Psoas muscle (tissue), 7 donors: ENCODE measurements at regions not wholly inside any gene's neighbourhood (a gene's known extent, or its start where the extent isn't known, plus 50 kb on each side); places are given as distances from the start of the nearest gene placed in this dataset.

Source experiments
- ATAC-seq, 4 donors: fragments of 200-7000 bp; cut with Tn5 transposase; one replicate each; pipeline ENCODE4 v1.9.1; 2020; ENCODE audit warnings: moderate library complexity in 3 of 4, mild to moderate bottlenecking in 2 of 4
- DNase-seq, 2 donors: peaks; one replicate each; pipeline ENCODE4 v3.0.0-alpha.2; 2020
- H3K27ac ChIP-seq: fragments of 200-600 bp; one replicate; pipeline ENCODE4 v1.8.0; 2022
- H3K27me3 ChIP-seq, 3 donors: fragments of 200-600 bp in 1 of 3; one replicate each; pipeline versions ENCODE4 v1.6.1 to v1.8.0; 2013 to 2022; ENCODE audit warnings: low read length in 2 of 3, mild to moderate bottlenecking in 2 of 3, moderate library complexity in 1 of 3; ENCODE audit not compliant: insufficient read depth in 3 of 3
- H3K36me3 ChIP-seq, 2 donors: fragments of 200-600 bp in 1 of 2; one replicate each; pipeline versions ENCODE4 v1.6.1 to v1.8.0; 2013 to 2022; ENCODE audit warnings: low read depth in 1 of 2, mild to moderate bottlenecking in 1 of 2, moderate library complexity in 1 of 2; ENCODE audit not compliant: insufficient read depth in 1 of 2
- H3K4me1 ChIP-seq: fragments of 200-600 bp; one replicate; pipeline ENCODE4 v1.8.0; 2022
- H3K4me3 ChIP-seq: fragments of 200-600 bp; one replicate; pipeline ENCODE4 v1.8.0; 2022; ENCODE audit warnings: mild to moderate bottlenecking
- H3K9me3 ChIP-seq: fragments of 200-600 bp; one replicate; pipeline ENCODE4 v1.8.0; 2022
- WGBS, 3 donors: extraction: QIAGEN DNeasy Blood & Tissue Kit; methylation state at CpG; one replicate each; pipeline versions ENCODE4 v1.1.6 to v1.1.7; 2013; 5-methylcytosine and 5-hydroxymethylcytosine counted together
- intact Hi-C, 2 donors: fragments of 100-400 bp; cut with DNase I; formaldehyde crosslinking; loops; one replicate each; pipeline versions ENCODE4 v1.11.0 to v1.14.2; 2022
- TF ChIP-seq, protein P1 (sequence below): fragments of 200-600 bp; IDR thresholded peaks from one replicate; pipeline ENCODE4 v1.8.0; 2022; ENCODE audit warnings: antibody characterized with exemption
- donor health status: healthy with polysubstance abuse.
- donor health status: DM: no; HTN: no; CAD: no; lungs with moderate emphysema.
- donor health status: Bipolar disorder and iron deficiency.
- donor health status: healthy.
- donor health status: DM: yes; HTN: yes; CAD: no.
- donor health status: DM: no; HTN: no; CAD: no.
- donor health status: DM: yes; HTN: yes; CAD: no.

DNA sequence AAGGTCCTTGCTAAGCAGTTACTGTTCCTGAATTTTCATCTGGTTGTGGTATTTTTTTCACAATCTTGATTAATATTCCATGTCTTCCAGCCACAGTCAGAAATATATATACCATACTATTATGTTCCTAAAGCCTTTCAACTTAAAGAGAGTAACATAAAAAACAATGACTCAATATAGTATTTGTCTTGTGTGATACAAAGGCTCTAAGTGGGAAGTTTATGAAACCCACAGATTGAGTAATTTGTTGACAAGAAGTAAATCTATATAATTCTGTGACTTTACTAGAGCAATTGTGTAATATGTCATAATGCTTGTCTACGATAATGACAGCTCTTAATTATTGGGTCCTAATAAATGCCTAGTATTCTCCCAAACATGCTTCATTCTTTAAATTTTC lies 509.4 kb downstream of the ISL1 start:
- WGBS, 3 donors, result 86 to 89% (median 86%) methylated on average over 1 of the region's 1 CpG

GRCh38 chr5:51895834-51896233 lies 512.6 kb downstream of the ISL1 start:
- Histone ChIP-seq H3K9me3 (no peaks in the 10 kb centered on the region), H3K27ac (no peak overlapping the region), H3K27me3 (peaks cover 0 to 2% (median 0%) of the 10 kb centered on the region in 3 donors), H3K4me3 (no peak overlapping the region), H3K36me3 (no peaks in the 10 kb centered on the region), H3K4me1 (no peaks in the 10 kb centered on the region)
- intact Hi-C loops, result no loop called here
- DNase-seq (no peak), ATAC-seq (no peak)
- TF ChIP-seq, protein P1, sequence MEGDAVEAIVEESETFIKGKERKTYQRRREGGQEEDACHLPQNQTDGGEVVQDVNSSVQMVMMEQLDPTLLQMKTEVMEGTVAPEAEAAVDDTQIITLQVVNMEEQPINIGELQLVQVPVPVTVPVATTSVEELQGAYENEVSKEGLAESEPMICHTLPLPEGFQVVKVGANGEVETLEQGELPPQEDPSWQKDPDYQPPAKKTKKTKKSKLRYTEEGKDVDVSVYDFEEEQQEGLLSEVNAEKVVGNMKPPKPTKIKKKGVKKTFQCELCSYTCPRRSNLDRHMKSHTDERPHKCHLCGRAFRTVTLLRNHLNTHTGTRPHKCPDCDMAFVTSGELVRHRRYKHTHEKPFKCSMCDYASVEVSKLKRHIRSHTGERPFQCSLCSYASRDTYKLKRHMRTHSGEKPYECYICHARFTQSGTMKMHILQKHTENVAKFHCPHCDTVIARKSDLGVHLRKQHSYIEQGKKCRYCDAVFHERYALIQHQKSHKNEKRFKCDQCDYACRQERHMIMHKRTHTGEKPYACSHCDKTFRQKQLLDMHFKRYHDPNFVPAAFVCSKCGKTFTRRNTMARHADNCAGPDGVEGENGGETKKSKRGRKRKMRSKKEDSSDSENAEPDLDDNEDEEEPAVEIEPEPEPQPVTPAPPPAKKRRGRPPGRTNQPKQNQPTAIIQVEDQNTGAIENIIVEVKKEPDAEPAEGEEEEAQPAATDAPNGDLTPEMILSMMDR, result no peak

More for the DNA sequence above, 509.4 kb downstream of the ISL1 start:
- no peaks in the 10 kb centered on the region for H3K9me3 ChIP-seq
- no peak for DNase-seq
- TF ChIP-seq, protein P1, result no peak
- no peak overlapping the region for H3K4me3 ChIP-seq
- H3K4me1 ChIP-seq, result no peaks in the 10 kb centered on the region
- no peak overlapping the region for H3K27ac ChIP-seq
- no peak for ATAC-seq
- H3K27me3 ChIP-seq, result no peaks in the 10 kb centered on the region
- no peaks in the 10 kb centered on the region for H3K36me3 ChIP-seq
- intact Hi-C loops, result no loop called here

GRCh38 chr5:51902512-51902911 lies 519.3 kb downstream of the ISL1 start:
- peaks cover 0 to 2% (median 0%) of the 10 kb centered on the region in 3 donors for H3K27me3 ChIP-seq
- no peak overlapping the region for H3K27ac ChIP-seq
- H3K9me3 ChIP-seq, result no peaks in the 10 kb centered on the region
- no peaks in the 10 kb centered on the region for H3K36me3 ChIP-seq
- no peak for ATAC-seq
- no peaks in the 10 kb centered on the region for H3K4me1 ChIP-seq
- H3K4me3 ChIP-seq, result no peak overlapping the region
- TF ChIP-seq, protein P1, result no peak
- intact Hi-C loops, result no loop called here
- DNase-seq, result no peak

DNA sequence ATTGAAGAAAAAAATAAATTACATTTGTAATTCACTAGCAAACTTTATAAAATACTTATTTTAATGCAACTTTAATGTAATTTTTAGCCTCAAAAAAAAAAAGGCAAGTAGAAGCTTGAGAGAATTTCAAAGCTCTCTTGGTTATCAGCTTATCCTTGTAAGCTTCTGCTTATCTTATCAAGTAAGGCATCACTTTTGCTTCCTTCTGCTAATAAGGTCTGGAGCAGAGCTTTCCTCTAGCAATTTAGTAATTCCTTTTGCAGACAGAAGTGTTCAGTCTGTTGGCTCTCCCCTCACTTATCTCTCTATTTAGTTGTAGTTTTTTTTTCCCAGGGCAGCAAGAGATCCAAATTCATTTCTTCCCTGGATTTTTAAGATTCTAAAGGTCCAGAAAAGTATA lies 525.0 kb downstream of the ISL1 start:
- H3K27me3 ChIP-seq, result no peaks in the 10 kb centered on the region
- H3K36me3 ChIP-seq, result no peaks in the 10 kb centered on the region
- ATAC-seq (no peak), DNase-seq (no peak)
- intact Hi-C loops, result no loop called here
- H3K9me3 ChIP-seq, result no peaks in the 10 kb centered on the region
- no peak overlapping the region for H3K27ac ChIP-seq
- no peak overlapping the region for H3K4me3 ChIP-seq
- TF ChIP-seq, protein P1, result no peak
- no peaks in the 10 kb centered on the region for H3K4me1 ChIP-seq

GRCh38 chr5:51944500-51945125 lies 561.4 kb downstream of the ISL1 start:
- Histone ChIP-seq H3K27ac (no peak overlapping the region), H3K27me3 (no peaks in the 10 kb centered on the region), H3K4me3 (no peak overlapping the region), H3K4me1 (no peaks in the 10 kb centered on the region), H3K36me3 (no peaks in the 10 kb centered on the region), H3K9me3 (no peaks in the 10 kb centered on the region)
- DNase-seq (no peak), ATAC-seq (no peak)
- TF ChIP-seq, protein P1, result no peak
- 75 to 81% (median 78%) methylated on average over 3 of the region's 3 CpGs for WGBS, 3 donors
- intact Hi-C loops, result no loop called here
